Muscle of back (tissue), 3 donors: ENCODE measurements at regions not wholly inside any gene's neighbourhood (a gene's known extent, or its start where the extent isn't known, plus 50 kb on each side); places are given as distances from the start of the nearest gene placed in this dataset.
"Not testable (repeated sequence)": the region's sequence is repeated elsewhere in the genome, so short reads cannot be mapped to it uniquely, and the experiment has no call there.

Experiments
- DNase-seq, 3 donors: peaks; one replicate each; pipeline versions ENCODE4 v3.0.0 to v3.0.0-alpha.2; 2013

DNA sequence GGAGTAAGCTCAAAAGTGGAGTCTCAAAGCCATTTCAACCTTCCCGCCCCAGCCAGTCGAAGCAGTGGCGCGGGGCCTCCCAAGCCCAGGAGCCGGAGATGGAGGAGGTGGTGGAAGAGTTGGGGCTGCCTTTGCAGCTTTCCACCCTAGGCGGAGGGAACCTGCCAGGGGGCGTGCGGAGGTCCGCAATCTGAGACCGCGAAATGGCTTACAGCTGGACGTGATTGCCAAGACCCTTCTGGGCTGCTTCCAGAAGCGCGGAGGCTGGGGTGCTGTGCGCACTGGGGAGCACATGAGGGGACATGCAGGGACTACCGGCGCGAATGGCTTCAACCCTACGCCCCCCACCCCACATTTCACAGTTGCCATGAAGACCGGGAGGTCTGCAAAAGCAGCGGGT is 86.2 kb downstream of the PRR15 start:
- no peak for DNase-seq

GRCh38 chr7:29651477-29651876 is 87.8 kb downstream of the PRR15 start:
- no peak for DNase-seq

DNA sequence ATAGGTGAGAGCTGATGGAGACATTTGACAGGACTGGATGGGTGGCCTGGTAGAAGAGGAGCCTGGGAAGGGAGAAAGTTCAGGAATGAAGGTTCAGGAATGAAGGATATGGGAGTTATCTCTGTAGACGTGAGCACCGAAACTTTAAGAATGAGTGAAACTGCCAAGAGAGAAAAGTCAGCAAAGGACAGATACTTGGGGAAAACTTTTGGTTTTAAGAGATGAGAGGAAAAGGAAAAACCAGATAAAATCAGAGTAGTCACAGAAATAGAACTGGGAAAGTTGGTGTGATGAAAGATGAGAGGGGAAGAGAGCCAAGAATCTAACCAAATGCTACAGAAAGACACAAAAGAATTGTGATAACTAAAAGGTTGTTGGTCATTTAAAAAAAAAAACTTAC is 88.9 kb downstream of the PRR15 start:
- DNase-seq: no peak

- not testable (repeated sequence) for DNase-seq
These were observed 90.7 kb downstream of the PRR15 start for GRCh38 chr7:29654340-29654739.

GRCh38 chr7:29657288-29657687 is 93.7 kb downstream of the PRR15 start:
- no peak for DNase-seq

DNA sequence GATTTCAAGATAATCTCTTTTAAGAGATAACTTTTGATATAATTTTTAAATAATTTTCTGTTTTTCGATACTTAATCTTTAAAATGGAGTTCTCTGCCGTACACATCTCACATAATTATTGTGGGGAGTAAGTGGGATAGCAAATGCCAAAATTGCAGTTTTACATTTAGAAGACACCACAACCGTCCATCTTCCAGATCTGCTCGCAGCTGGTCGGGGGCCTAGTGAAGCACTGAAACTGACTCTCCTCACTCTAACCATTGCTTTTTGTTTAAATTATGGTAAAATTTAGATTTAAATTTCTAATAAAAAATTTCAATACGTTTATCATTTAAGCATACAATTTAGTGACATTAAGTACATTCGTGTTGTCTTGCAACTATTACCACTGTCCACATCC is 94.2 kb downstream of the PRR15 start:
- DNase-seq: no peak

- not testable (repeated sequence) for DNase-seq
These were observed 95.6 kb downstream of the PRR15 start for GRCh38 chr7:29659213-29659612.

DNA sequence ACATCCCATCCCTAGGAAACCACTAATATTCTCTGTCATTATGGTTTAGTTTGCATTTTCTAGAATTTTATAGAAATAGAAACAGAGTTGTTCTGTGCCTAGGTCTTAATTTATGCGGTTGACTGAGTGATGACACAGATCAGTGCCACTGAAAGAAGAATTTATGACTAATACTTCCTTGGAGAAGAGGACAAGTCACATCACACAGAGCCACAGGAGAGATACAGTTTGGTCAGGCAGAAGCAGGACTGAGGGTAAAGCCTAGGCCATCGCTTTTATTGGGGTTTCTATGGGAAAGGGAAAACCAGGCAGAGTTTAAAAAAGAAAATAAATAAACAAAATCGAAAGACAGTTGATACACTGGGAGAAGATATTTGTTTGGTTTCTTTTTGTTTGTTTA is 99.3 kb downstream of the PRR15 start:
- DNase-seq: not testable (repeated sequence)

GRCh38 chr7:29664999-29665398 is 101.4 kb downstream of the PRR15 start:
- not testable (repeated sequence) for DNase-seq

DNA sequence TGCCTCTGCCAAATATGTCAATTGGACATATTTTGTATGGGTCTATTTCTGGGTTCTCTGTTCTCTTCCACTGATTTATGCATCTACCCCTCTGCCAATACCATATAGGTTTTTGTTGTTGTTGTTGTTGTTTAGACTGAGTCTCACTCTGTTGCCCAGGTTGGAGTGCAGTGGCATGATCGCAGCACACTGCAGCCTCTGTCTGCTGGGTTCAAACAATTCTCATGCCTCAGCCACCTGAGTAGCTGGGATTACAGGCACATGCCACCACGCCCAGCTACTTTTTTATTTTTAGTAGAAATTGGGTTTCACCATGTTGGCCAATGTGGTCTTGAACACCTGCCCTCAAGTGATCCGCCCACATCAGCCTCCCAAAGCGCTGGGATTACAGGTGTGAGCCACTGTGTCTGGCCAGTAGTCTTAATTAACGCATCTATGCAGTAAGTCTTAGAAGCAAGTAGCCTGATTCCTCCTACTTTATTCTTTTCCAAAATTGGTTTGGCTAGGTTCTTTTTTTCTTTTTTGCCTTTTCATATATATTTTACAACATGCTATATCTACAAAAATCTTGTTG is 103.5 kb downstream of the PRR15 start:
- DNase-seq: not testable (repeated sequence)

GRCh38 chr7:29671286-29671685 is 107.7 kb downstream of the PRR15 start:
- DNase-seq: peak in 1 of 3 donors; percentile 5

GRCh38 chr7:29673635-29674034 is 110.0 kb downstream of the PRR15 start:
- DNase-seq: not testable (repeated sequence)

DNA sequence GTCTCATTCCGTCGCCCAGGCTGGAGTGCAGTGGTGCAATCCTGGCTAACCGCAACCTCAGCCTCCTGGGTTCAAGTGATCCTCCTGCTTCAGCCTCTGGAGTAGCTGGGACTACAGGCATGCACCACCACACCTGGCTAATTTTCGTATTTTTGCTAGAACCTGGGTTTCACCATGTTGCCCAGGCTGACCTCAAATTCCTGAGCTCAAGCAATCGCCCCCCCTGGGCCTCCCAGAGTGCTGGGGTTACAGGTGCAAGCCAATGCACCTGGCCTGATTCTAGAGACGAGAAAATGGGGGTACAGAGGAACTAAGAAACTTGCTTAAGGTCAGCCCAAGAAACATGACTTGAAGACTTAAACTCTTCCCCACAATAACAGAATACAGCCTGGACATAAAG is 111.0 kb downstream of the PRR15 start:
- not testable (repeated sequence) for DNase-seq

- DNase-seq: not testable (repeated sequence)
These were observed 113.6 kb downstream of the PRR15 start for GRCh38 chr7:29677254-29677653.

DNA sequence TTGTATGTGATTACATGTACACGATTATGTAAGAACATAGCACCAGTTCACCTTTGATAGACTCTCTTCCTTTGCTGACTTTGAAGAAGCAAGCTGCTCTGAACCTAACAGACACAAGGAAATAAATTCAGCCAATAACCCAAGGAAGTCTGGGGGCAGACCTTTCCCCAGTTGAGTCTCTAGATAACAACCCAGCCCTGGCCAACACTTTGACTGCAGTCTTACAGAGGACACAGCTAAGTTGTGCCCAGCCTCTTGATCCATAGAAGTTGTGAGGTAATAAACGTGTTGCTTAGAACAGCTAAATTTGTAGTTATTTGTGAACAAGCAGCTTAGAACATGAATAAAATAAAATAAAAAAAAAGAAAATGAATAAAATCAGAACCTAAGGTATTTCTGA is 116.3 kb downstream of the PRR15 start:
- not testable (repeated sequence) for DNase-seq

GRCh38 chr7:29680601-29681000 is 117.0 kb downstream of the PRR15 start:
- DNase-seq: not testable (repeated sequence)

DNA sequence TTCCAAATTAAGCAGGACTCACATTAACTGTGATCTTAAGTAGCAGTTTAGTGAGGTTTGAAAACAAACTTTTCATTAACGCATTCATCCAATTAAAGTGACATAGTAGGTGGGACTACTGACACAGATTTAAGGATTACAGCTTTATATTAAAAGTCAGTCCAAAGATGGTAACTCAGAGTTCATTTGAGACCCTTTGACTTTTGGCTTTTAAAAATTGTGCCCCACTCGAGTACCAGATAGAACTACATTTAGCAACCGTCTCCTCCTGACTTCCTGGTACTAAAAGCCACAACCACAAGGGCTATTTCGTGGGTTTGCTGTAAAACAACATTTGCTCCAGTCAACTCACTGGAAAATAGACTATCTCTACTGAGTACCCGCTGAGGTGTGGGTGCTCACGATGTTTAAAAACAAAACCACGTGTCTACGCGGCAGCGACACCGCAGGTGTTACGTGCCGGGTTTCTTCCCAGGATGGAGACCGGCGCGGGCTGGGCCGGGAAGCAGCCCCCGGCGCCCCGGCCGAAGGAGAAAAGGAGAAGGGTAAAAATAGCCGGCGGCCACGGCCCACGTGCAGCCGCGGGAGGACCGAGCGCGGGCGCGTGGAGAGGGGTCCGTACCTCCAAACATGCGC is 120.6 kb downstream of the PRR15 start:
- DNase-seq: peak; percentile 2 to 17 (median 2)

- DNase-seq: peak; percentile 56 to 90 (median 81)
These were observed 121.3 kb upstream of the WIPF3 start for GRCh38 chr7:29684787-29685650.

GRCh38 chr7:29685651-29686271 is 120.5 kb upstream of the WIPF3 start:
- peak; percentile 3 to 45 (median 5) for DNase-seq

- not testable (repeated sequence) for DNase-seq
These were observed 115.8 kb upstream of the WIPF3 start for GRCh38 chr7:29690510-29690909.

DNA sequence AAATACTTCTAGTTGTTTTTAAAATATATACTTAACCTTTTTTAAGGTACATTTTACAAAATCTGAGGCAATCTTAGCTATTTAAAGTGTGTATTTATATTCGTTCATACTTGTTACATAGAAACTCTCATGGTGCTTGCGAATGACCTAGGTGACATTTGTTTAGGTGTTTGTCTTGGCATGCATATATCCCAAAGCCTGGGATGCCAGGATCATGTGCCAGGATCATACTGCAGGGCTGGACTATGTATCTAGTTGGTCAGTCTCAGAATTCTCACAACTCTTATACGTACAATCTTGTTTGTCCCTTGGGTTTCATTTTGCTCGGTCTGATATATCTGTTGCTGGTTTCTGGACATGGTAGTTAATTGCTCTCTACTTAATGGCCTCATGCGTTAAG is 109.9 kb upstream of the WIPF3 start:
- DNase-seq: not testable (repeated sequence)

- DNase-seq: not testable (repeated sequence)
These were observed 106.6 kb upstream of the WIPF3 start for GRCh38 chr7:29699723-29700122.
